RWPE1 (cell line): ENCODE measurements at regions not wholly inside any gene's neighbourhood (a gene's known extent, or its start where the extent isn't known, plus 50 kb on each side); places are given as distances from the start of the nearest gene placed in this dataset.

Experiments used
- CTCF ChIA-PET: fragments of 350-600 bp; sonication (Branson Sonifier 250); formaldehyde crosslinking; extraction: SDS; loops from one replicate; lab custom pipeline; 2021; lab: Yijun Ruan, JAX
- POLR2A ChIA-PET: fragments of 400-600 bp; formaldehyde crosslinking; extraction: SDS; loops from one replicate; lab custom pipeline; 2020; ENCODE audit warnings: antibody characterized with exemption; ENCODE audit not compliant: low non-redundant PET; lab: Yijun Ruan, JAX
- DNase-seq: peaks from one replicate; pipeline ENCODE4 v3.0.0; 2012; ENCODE audit warnings: low spot score
- H3K27ac ChIP-seq: fragments of 450-650 bp; 2 replicates; pipeline ENCODE4 v1.5.1; 2017
- CTCF ChIP-seq: fragments of 450-650 bp; conservative IDR thresholded peaks from 2 replicates; pipeline ENCODE4 v1.5.1; 2017; ENCODE audit warnings: low read depth, mild to moderate bottlenecking

GRCh38 chr11:100550298-100550697, 136.8 kb upstream of the ARHGAP42 start:
- DNase-seq = no peak
- CTCF ChIA-PET = no interaction called here

DNA sequence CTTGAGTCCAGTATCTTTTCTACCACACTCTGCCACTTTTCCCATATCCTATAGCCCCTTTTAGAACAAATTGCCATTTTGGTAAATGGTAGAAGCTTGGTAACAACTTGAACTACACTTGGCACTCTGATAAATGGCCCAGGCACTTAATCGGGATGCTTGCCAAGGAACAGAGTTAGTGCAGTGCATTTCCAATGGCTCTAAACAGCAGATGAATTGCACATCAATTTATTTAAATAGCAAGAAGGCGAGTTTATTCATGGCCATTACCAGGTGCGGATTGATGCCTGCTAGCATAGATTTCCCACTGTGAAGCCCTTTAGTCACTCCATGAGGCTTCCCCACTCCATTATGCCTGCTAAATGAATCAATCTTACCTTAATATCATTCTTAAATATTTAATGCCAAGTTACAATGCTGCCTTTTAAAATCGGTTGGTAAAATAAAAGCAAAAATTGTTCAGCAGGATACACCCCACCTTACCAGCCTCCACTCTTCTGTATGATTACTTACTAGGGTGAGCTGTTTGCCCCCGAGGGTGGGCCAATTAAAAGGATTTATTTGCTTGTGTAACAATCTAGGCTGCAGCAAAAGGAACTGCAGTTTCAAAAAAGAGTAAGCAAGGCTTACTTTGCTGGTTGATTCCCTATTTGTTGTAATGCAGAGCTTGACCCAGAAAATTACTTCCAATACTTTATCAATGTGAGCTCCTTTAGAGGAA, 136.0 kb upstream of the ARHGAP42 start:
- no peak for TF ChIP-seq CTCF
- DNase-seq = no peak
- POLR2A ChIA-PET = no interaction called here
- H3K27ac ChIP-seq = no peak overlapping the region
- CTCF ChIA-PET = no interaction called here

More at GRCh38 chr11:100550298-100550697, 136.8 kb upstream of the ARHGAP42 start:
- no peak for TF ChIP-seq CTCF
- POLR2A ChIA-PET = no interaction called here
- H3K27ac ChIP-seq = no peak overlapping the region

DNA sequence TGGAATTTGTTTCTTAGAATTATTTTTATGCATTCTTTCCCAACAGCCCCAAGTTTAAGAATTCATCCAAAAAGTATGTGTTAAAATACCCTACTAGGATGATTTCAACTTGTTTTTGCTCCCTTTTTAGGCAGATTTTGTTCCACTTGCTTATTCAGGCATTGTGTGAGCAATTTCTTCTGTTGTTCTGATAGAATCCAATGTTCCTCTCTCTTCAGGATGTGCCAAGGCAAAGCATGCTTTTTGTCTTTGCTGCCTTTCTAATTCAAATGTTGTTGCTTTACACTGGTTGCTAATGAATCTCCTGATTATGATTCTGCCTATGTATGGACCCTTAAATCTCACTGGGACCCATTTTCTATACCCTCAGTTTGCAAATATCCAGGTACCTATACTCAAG, 131.2 kb upstream of the ARHGAP42 start:
- POLR2A ChIA-PET = no interaction called here
- no peak for TF ChIP-seq CTCF
- DNase-seq = no peak
- no peak overlapping the region for H3K27ac ChIP-seq
- CTCF ChIA-PET = no interaction called here

DNA sequence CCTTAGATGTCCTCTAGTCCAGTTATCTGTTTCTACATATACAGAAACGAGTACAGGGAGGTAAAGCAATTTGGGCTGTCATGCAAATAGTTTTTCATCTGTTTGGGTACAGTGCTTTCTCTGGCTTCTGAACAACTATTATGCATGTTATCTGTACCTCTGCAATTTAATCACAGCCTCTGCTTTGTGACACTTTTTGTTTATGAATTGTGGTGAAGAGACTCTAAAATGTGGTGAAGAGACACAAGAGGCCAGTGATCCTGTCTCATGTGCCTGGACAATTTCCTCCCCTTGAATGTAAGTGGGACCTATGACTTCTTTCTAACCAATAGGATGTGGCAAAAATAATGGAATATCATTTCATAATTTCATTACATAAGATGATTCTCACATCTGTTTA, 130.3 kb upstream of the ARHGAP42 start:
- TF ChIP-seq CTCF = no peak
- CTCF ChIA-PET = no interaction called here
- DNase-seq = no peak
- no peak overlapping the region for H3K27ac ChIP-seq
- POLR2A ChIA-PET = no interaction called here

DNA sequence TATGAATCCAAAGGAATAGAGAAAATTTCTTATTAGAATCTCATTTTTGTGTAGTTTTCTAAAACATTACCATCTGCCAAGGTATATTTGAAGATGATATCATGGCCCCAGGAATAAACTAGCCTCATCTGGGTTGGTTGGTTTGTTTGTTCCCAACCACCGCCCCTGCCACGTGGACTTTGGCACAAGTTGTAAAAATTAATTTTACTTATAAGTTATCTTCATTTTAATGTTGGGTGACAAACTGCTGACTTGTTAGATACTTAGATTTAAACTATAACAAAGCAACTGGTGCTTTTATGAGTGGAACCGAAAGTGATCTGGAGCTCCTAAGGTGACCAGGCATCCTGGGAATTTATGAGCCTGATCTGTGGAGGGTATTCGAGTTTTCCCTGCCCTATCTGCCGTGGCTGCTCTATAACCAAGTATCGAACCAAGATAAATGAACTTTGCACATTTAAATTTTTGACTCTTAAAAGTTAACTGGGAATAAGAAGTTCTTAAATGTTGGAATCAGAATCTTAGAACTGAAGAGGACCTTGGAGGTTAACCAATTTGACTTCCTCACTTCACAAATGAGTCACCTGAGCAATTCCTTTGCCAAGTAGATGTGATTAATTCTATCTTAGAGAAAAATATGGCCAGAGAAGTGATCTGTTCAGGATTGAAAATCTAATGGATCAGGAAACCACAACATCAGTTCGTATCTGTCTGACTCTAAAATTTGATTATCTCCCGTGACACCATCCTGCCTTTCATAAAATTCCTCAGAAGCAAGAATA, 129.1 kb upstream of the ARHGAP42 start:
- peak; percentile 40 for DNase-seq
- no peak for TF ChIP-seq CTCF
- H3K27ac ChIP-seq = no peak overlapping the region
- ChIA-PET POLR2A (no interaction called here), CTCF (interaction anchor here (0.6 kb wide), 1 partner anchor 24 kb away, joined by 3 read pairs; no protein-coding TSS in a partner anchor)

GRCh38 chr11:100560606-100561005, 126.5 kb upstream of the ARHGAP42 start:
- no peak overlapping the region for H3K27ac ChIP-seq
- ChIA-PET POLR2A (no interaction called here), CTCF (no interaction called here)
- no peak for DNase-seq
- TF ChIP-seq CTCF = no peak
